ENCODE measurements at regions not wholly inside any gene's neighbourhood (a gene's known extent, or its start where the extent isn't known, plus 50 kb on each side); places are given as distances from the start of the nearest gene placed in this dataset.

DNA sequence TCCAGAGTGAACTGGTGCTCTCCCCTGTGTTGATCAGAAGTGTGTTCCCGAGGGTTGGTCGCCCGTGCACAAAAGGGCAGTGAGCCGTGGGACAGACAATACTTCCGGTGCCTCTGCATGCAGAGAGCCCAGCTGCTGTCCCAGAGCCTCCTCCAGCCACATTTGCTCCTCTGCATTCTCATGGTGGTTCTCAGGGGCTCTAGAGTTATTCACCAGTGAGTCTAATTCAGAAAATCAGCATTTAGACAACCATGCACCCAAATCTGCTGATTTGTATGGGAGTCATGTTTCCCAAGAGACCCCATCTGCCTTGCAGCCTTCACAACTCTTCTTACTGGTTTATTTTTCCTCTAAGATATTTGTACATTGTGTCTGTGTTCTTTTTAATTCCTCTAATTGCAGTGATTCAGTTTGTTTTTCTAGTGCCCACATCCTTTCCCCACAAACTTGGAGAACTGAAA lies 107.0 kb upstream of the SPRED1 start:
- Histone ChIP-seq H3K79me2 (ENCODE audit: insufficient read depth, low read length) (no peaks in the 10 kb centered on the region), H3K27ac (ENCODE audit: low read depth, low read length) (no peak overlapping the region), H3K27me3 (ENCODE audit: low read length) (no peaks in the 10 kb centered on the region), H3K9me2 (replicated peaks; ENCODE audit: insufficient read depth, low read length) (no peaks in the 10 kb centered on the region), H3K36me3 (ENCODE audit: low read length) (no peaks in the 10 kb centered on the region), H3K9me3 (ENCODE audit: insufficient read depth, low read length) (0 out of 2 replicates have a peak, but pooled peaks cover 6% of the 10 kb centered on the region), H3K4me3 (ENCODE audit: insufficient read depth, low read length, poor library complexity, severe bottlenecking) (no peak overlapping the region), H3K9ac (ENCODE audit: low read length) (no peak overlapping the region), H3K4me2 (ENCODE audit: low read depth, low read length, poor library complexity, severe bottlenecking) (no peak overlapping the region), H3F3A (ENCODE audit: insufficient read depth) (no peaks in the 10 kb centered on the region), H4K20me1 (ENCODE audit: low read depth, low read length) (no peaks in the 10 kb centered on the region), H2AFZ (ENCODE audit: low read depth, low read length, severe bottlenecking) (no peak overlapping the region)
- TF ChIP-seq EZH2phosphoT487 (conservative IDR thresholded peaks at IDR 0.05; ENCODE audit: low read length): no peak
- TF ChIP-seq, protein P1, sequence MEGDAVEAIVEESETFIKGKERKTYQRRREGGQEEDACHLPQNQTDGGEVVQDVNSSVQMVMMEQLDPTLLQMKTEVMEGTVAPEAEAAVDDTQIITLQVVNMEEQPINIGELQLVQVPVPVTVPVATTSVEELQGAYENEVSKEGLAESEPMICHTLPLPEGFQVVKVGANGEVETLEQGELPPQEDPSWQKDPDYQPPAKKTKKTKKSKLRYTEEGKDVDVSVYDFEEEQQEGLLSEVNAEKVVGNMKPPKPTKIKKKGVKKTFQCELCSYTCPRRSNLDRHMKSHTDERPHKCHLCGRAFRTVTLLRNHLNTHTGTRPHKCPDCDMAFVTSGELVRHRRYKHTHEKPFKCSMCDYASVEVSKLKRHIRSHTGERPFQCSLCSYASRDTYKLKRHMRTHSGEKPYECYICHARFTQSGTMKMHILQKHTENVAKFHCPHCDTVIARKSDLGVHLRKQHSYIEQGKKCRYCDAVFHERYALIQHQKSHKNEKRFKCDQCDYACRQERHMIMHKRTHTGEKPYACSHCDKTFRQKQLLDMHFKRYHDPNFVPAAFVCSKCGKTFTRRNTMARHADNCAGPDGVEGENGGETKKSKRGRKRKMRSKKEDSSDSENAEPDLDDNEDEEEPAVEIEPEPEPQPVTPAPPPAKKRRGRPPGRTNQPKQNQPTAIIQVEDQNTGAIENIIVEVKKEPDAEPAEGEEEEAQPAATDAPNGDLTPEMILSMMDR (IDR thresholded peaks at IDR 0.05; ENCODE audit: insufficient read depth, low read length, poor library complexity, severe bottlenecking): no peak

DNA sequence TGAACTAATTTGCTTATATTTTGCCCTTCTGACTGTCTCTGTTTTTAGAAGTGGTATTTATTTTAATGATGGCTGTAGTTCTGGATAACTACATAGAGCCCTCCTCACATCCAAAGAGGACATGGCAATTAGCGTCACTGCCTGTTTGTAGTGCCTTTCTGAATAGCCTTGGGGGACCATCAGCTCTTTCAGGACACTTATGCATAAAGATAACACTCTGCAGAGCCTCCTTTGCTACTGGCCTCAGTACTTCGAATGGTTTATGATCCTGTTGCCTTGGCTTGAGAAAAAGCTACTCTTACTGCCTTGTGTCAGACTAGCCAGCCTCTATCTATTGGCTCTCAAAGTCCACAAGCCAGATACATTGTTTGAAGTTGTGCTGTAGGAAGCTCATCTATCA lies 105.4 kb upstream of the SPRED1 start:
- Histone ChIP-seq H3K9me2 (replicated peaks; ENCODE audit: insufficient read depth, low read length) (no peaks in the 10 kb centered on the region), H3K36me3 (ENCODE audit: low read length) (no peaks in the 10 kb centered on the region), H3K9me3 (ENCODE audit: insufficient read depth, low read length) (0 out of 2 replicates have a peak, but pooled peaks cover 8% of the 10 kb centered on the region), H3K9ac (ENCODE audit: low read length) (no peak overlapping the region), H3K27me3 (ENCODE audit: low read length) (no peaks in the 10 kb centered on the region), H3K4me2 (ENCODE audit: low read depth, low read length, poor library complexity, severe bottlenecking) (no peak overlapping the region), H2AFZ (ENCODE audit: low read depth, low read length, severe bottlenecking) (no peak overlapping the region), H3K4me3 (ENCODE audit: insufficient read depth, low read length, poor library complexity, severe bottlenecking) (no peak overlapping the region), H4K20me1 (ENCODE audit: low read depth, low read length) (no peaks in the 10 kb centered on the region), H3K79me2 (ENCODE audit: insufficient read depth, low read length) (no peaks in the 10 kb centered on the region), H3K27ac (ENCODE audit: low read depth, low read length) (no peak overlapping the region), H3F3A (ENCODE audit: insufficient read depth) (no peaks in the 10 kb centered on the region)
- TF ChIP-seq EZH2phosphoT487 (conservative IDR thresholded peaks at IDR 0.05; ENCODE audit: low read length): no peak
- TF ChIP-seq, protein P1 (IDR thresholded peaks at IDR 0.05; ENCODE audit: insufficient read depth, low read length, poor library complexity, severe bottlenecking): no peak

DNA sequence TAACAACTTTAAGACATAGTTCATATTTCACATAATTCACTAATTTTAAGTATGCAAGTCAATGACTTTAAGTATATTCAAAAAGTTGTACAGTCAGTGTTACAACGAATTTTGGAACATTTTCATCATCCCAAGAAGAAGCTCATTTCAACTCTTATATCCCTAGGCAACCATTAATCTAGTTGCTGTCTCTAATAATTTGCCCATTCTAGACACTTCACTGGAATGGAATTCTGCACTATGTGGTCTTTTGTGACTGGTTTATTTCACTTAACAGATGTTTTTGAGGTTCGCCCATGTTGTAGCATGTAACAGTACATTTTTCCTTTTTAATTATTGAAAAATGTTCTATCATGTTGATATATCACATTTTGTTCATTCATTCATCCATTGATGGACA lies 104.2 kb upstream of the SPRED1 start:
- no peaks in the 10 kb centered on the region for H4K20me1 ChIP-seq (ENCODE audit: low read depth, low read length)
- no peak overlapping the region for H2AFZ ChIP-seq (ENCODE audit: low read depth, low read length, severe bottlenecking)
- H3K27ac ChIP-seq (ENCODE audit: low read depth, low read length): no peak overlapping the region
- 0 out of 2 replicates have a peak, but pooled peaks cover 8% of the 10 kb centered on the region for H3K9me3 ChIP-seq (ENCODE audit: insufficient read depth, low read length)
- no peaks in the 10 kb centered on the region for H3K9me2 ChIP-seq (replicated peaks; ENCODE audit: insufficient read depth, low read length)
- H3F3A ChIP-seq (ENCODE audit: insufficient read depth): no peaks in the 10 kb centered on the region
- TF ChIP-seq, protein P1 (IDR thresholded peaks at IDR 0.05; ENCODE audit: insufficient read depth, low read length, poor library complexity, severe bottlenecking): no peak
- TF ChIP-seq EZH2phosphoT487 (conservative IDR thresholded peaks at IDR 0.05; ENCODE audit: low read length): no peak
- H3K4me3 ChIP-seq (ENCODE audit: insufficient read depth, low read length, poor library complexity, severe bottlenecking): no peak overlapping the region
- H3K36me3 ChIP-seq (ENCODE audit: low read length): no peaks in the 10 kb centered on the region
- no peak overlapping the region for H3K9ac ChIP-seq (ENCODE audit: low read length)
- no peak overlapping the region for H3K4me2 ChIP-seq (ENCODE audit: low read depth, low read length, poor library complexity, severe bottlenecking)
- H3K27me3 ChIP-seq (ENCODE audit: low read length): no peaks in the 10 kb centered on the region
- no peaks in the 10 kb centered on the region for H3K79me2 ChIP-seq (ENCODE audit: insufficient read depth, low read length)
